CD14-positive monocyte (primary cell): ENCODE measurements at regions not wholly inside any gene's neighbourhood (a gene's known extent, or its start where the extent isn't known, plus 50 kb on each side); places are given as distances from the start of the nearest gene placed in this dataset.
"Not testable (repeated sequence)": the region's sequence is repeated elsewhere in the genome, so short reads cannot be mapped to it uniquely, and the experiment has no call there.

Experiments used
- DNase-seq, 3 donors: peaks; one replicate each; pipeline ENCODE4 v3.0.0-alpha.2; 2011 to 2022
- H2AFZ ChIP-seq: 2 replicates; pipeline ENCODE4 v1.6.0; 2012; ENCODE audit warnings: mild to moderate bottlenecking, low read depth, low read length, inconsistent platforms; ENCODE audit not compliant: insufficient read depth, poor library complexity, severe bottlenecking
- H3K27ac ChIP-seq, 2 donors: 1 replicate in 1 of 2; 2 replicates in 1 of 2; pipeline ENCODE4 v1.5.1; 2012 to 2013; ENCODE audit warnings: low read length in 2 of 2, control low read depth in 1 of 2, inconsistent platforms in 1 of 2, low read depth in 1 of 2, mild to moderate bottlenecking in 1 of 2
- H3K27me3 ChIP-seq, 2 donors: one replicate each; pipeline versions ENCODE4 v1.6.0 to v1.6.1; 2011 to 2013; ENCODE audit warnings: low read length in 2 of 2; ENCODE audit not compliant: control insufficient read depth in 2 of 2, insufficient read depth in 2 of 2
- H3K36me3 ChIP-seq, 2 donors: replicated peaks in 1 of 2; 1 replicate in 1 of 2; 2 replicates in 1 of 2; pipeline versions ENCODE4 v1.5.1 to v1.6.1; 2012 to 2013; ENCODE audit warnings: low read length in 2 of 2, control low read depth in 1 of 2, inconsistent platforms in 1 of 2, mild to moderate bottlenecking in 1 of 2; ENCODE audit not compliant: insufficient read depth in 2 of 2, control insufficient read depth in 1 of 2
- H3K4me1 ChIP-seq, 2 donors: 1 replicate in 1 of 2; 2 replicates in 1 of 2; pipeline versions ENCODE4 v1.5.1 to v1.6.1; 2012 to 2013; ENCODE audit warnings: low read length in 2 of 2, control low read depth in 1 of 2, inconsistent platforms in 1 of 2, mild to moderate bottlenecking in 1 of 2, moderate library complexity in 1 of 2; ENCODE audit not compliant: insufficient read depth in 2 of 2, control insufficient read depth in 1 of 2
- H3K4me2 ChIP-seq: replicated peaks from 2 replicates; pipeline ENCODE3; 2012; ENCODE audit warnings: low read length, moderate library complexity, mild to moderate bottlenecking; ENCODE audit not compliant: poor library complexity, severe bottlenecking; ENCODE audit errors: extremely low read depth
- H3K4me3 ChIP-seq, 3 experiments: fragments of 200-600 bp in 1 of 3; sonication (generic) in 1 of 3; replicated peaks in 1 of 3; 1 replicate in 2 of 3; 2 replicates in 1 of 3; pipeline ENCODE4 v1.5.1; 2011 to 2013; ENCODE audit warnings: low read length in 3 of 3, mild to moderate bottlenecking in 3 of 3, control low read depth in 2 of 3, low read depth in 2 of 3, inconsistent platforms in 1 of 3, moderate library complexity in 1 of 3
- H3K79me2 ChIP-seq: 2 replicates; pipeline ENCODE4 v1.6.0; 2012; ENCODE audit warnings: mild to moderate bottlenecking, control low read depth, inconsistent platforms, low read length, moderate library complexity; ENCODE audit not compliant: insufficient read depth
- H3K9ac ChIP-seq: 2 replicates; pipeline ENCODE4 v1.6.0; 2017; ENCODE audit warnings: low read length, mild to moderate bottlenecking; ENCODE audit not compliant: insufficient read depth, poor library complexity, severe bottlenecking
- H3K9me3 ChIP-seq, 2 donors: replicated peaks in 1 of 2; 1 replicate in 1 of 2; 2 replicates in 1 of 2; pipeline versions ENCODE4 v1.5.1 to v1.6.1; 2012 to 2013; ENCODE audit warnings: low read length in 2 of 2, control low read depth in 1 of 2; ENCODE audit not compliant: control insufficient read depth in 1 of 2, insufficient read depth in 1 of 2
- H4K20me1 ChIP-seq: 2 replicates; pipeline ENCODE4 v1.6.0; 2012; ENCODE audit warnings: mild to moderate bottlenecking, low read length, control low read depth, moderate library complexity; ENCODE audit not compliant: insufficient read depth
- H3K27ac Mint-ChIP-seq, 7 donors: one replicate each; pipeline ENCODE4 v1.8.0; 2020; ENCODE audit warnings: mild to moderate bottlenecking in 7 of 7, mixed read lengths in 7 of 7, moderate library complexity in 6 of 7, inconsistent platforms in 2 of 7
- H3K27me3 Mint-ChIP-seq, 3 donors: one replicate each; pipeline ENCODE4 v1.8.0; 2021 to 2022; ENCODE audit warnings: low read depth in 3 of 3, mild to moderate bottlenecking in 3 of 3, mixed read lengths in 3 of 3, moderate library complexity in 3 of 3, inconsistent platforms in 1 of 3
- H3K36me3 Mint-ChIP-seq, 2 donors: one replicate each; pipeline ENCODE4 v1.8.0; 2020; ENCODE audit warnings: mixed read lengths in 2 of 2, inconsistent platforms in 1 of 2, mild to moderate bottlenecking in 1 of 2
- H3K4me1 Mint-ChIP-seq: one replicate; pipeline ENCODE4 v1.8.0; 2020; ENCODE audit warnings: mild to moderate bottlenecking, mixed read lengths
- H3K4me3 Mint-ChIP-seq, 2 donors: one replicate each; pipeline ENCODE4 v1.8.0; 2020; ENCODE audit warnings: mild to moderate bottlenecking in 2 of 2, mixed read lengths in 2 of 2, moderate library complexity in 1 of 2
- H3K9me3 Mint-ChIP-seq, 7 donors: one replicate each; pipeline ENCODE4 v1.8.0; 2020 to 2022; ENCODE audit warnings: mixed read lengths in 7 of 7, mild to moderate bottlenecking in 6 of 7, moderate library complexity in 6 of 7, inconsistent platforms in 2 of 7
- WGBS: methylation state at CpG from one replicate; pipeline ENCODE4 v1.1.5; 2013; ENCODE audit warnings: missing lambda C conversion rate; ENCODE audit not compliant: insufficient coverage; 5-methylcytosine and 5-hydroxymethylcytosine counted together
- intact Hi-C, 2 donors: fragments of 100-400 bp; cut with micrococcal nuclease; formaldehyde crosslinking; loops; one replicate each; pipeline versions ENCODE4 v1.15.0 to v1.15.1; 2023
- TF ChIP-seq, protein P1 (sequence below): fragments of 200-600 bp; IDR thresholded peaks from one replicate; pipeline ENCODE4 v1.8.0; 2022; ENCODE audit warnings: antibody characterized with exemption, mild to moderate bottlenecking

DNA sequence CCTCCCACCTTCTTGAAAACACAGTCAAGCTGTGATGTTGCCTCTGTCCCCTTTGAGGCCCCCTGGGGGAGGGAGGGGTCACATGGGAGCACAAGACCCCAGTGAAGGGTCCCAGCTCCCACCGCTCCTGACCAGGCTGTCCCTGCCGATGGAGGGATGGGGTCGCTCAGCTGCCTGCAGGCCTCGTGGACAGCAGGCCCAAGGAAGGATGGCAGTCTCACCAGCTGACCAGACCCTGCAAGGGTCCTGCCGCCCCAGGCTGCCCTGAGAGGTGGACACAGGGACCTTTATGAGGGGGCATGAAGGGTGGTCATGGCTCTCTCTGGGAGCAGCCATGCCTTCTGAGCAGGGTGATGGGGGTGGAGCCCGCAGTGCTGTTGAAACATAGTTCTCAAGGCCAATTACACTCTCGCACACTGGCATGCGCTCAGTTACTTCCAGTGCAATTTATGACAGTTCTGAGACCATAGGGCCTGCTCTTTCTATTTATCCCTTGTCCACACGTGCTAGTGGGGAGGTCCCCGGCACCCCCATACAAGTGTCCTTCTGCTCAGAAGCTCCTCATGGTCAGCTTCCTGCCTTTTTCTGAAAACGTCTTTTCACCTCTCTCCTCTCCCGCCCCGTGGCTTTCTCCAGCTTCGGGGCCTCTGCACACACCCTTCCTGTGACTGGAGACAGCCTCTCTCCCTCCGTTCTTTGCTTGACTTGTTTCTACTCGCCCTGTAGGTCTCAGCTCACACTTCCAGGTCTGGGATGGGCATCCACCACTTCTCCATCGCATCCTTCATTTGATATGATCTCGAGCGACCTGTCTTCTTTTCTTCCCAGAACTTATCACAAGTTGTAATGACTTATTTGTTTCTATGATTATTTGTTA lies 313.1 kb downstream of the ADGRD1 start:
- no peaks in the 10 kb centered on the region for H3K27me3 ChIP-seq
- no peaks in the 10 kb centered on the region for H3K36me3 Mint-ChIP-seq
- TF ChIP-seq, protein P1, sequence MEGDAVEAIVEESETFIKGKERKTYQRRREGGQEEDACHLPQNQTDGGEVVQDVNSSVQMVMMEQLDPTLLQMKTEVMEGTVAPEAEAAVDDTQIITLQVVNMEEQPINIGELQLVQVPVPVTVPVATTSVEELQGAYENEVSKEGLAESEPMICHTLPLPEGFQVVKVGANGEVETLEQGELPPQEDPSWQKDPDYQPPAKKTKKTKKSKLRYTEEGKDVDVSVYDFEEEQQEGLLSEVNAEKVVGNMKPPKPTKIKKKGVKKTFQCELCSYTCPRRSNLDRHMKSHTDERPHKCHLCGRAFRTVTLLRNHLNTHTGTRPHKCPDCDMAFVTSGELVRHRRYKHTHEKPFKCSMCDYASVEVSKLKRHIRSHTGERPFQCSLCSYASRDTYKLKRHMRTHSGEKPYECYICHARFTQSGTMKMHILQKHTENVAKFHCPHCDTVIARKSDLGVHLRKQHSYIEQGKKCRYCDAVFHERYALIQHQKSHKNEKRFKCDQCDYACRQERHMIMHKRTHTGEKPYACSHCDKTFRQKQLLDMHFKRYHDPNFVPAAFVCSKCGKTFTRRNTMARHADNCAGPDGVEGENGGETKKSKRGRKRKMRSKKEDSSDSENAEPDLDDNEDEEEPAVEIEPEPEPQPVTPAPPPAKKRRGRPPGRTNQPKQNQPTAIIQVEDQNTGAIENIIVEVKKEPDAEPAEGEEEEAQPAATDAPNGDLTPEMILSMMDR, result no peak
- intact Hi-C loops, result no loop called here
- H4K20me1 ChIP-seq, result no peaks in the 10 kb centered on the region
- H3K4me1 Mint-ChIP-seq, result no peaks in the 10 kb centered on the region
- H3K4me3 ChIP-seq, result no peak overlapping the region
- no peaks in the 10 kb centered on the region for H3K9me3 ChIP-seq
- no peak overlapping the region for H3K4me3 Mint-ChIP-seq
- peak overlapping the region in 1 of 7 donors; percentile 9 for H3K27ac Mint-ChIP-seq
- no peaks in the 10 kb centered on the region for H3K79me2 ChIP-seq
- no peak overlapping the region for H3K9ac ChIP-seq
- H3K4me2 ChIP-seq, result no peak overlapping the region
- H3K4me1 ChIP-seq, result no peaks in the 10 kb centered on the region
- H2AFZ ChIP-seq, result no peak overlapping the region
- DNase-seq, result no peak
- no peak overlapping the region for H3K27ac ChIP-seq
- 75% methylated on average over 15 of the region's 19 CpGs for WGBS
- H3K27me3 Mint-ChIP-seq, result no peaks in the 10 kb centered on the region
- no peaks in the 10 kb centered on the region for H3K36me3 ChIP-seq
- no peaks in the 10 kb centered on the region for H3K9me3 Mint-ChIP-seq

DNA sequence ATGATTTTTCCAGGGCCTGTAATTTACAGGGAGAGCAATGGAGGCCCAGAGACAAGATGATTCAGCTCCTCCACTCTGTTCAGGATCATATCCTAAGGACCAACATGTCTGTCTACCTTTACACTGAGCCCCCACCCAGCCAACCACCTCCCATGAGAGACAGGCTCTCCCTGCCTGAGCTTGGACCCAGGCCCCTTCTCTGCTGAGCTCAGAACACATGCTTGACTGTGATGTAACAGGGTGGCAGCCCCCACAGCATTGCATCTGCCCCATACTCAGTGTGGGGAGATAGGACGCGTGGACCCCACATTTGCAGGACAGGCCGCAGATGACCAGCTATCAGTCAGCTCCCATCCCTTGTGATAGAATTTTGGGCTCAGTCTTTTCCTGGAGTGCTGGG lies 313.9 kb downstream of the ADGRD1 start:
- Histone ChIP-seq H2AFZ (no peak overlapping the region), H4K20me1 (no peaks in the 10 kb centered on the region), H3K9me3 (no peaks in the 10 kb centered on the region), H3K4me2 (no peak overlapping the region), H3K27ac (no peak overlapping the region), H3K4me3 (no peak overlapping the region), H3K79me2 (no peaks in the 10 kb centered on the region), H3K4me1 (no peaks in the 10 kb centered on the region), H3K27me3 (no peaks in the 10 kb centered on the region), H3K9ac (no peak overlapping the region), H3K36me3 (no peaks in the 10 kb centered on the region)
- H3K36me3 Mint-ChIP-seq, result no peaks in the 10 kb centered on the region
- intact Hi-C loops, result no loop called here
- TF ChIP-seq, protein P1, result no peak
- no peak overlapping the region for H3K27ac Mint-ChIP-seq
- DNase-seq, result no peak
- no peaks in the 10 kb centered on the region for H3K27me3 Mint-ChIP-seq
- H3K4me3 Mint-ChIP-seq, result no peak overlapping the region
- H3K4me1 Mint-ChIP-seq, result no peaks in the 10 kb centered on the region
- WGBS, result no CpG with 5 or more reads among the region's 3 CpGs
- no peaks in the 10 kb centered on the region for H3K9me3 Mint-ChIP-seq

DNA sequence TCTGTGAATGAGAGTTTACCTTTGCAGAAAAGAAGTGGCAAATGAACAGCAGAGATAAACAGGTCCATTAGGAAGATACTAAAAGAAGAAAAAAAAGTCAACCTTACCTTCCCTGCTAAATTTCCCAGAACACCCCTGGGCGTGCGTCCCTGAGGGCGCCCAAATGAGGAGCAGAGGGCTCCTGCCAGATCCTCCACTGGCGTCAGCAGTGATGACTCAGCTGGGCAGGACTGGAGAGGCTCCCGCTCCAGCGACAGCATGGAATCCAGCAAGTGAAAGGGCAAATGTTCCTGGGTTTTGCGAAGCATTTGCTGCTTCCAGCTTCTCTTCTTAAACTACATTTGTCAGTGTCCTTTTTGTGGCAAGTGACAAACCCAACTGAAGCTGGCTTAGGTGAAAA lies 314.4 kb downstream of the ADGRD1 start:
- 100% methylated on average over 2 of the region's 7 CpGs for WGBS
- H3K27ac Mint-ChIP-seq, H3K79me2 ChIP-seq, H3K9me3 ChIP-seq, H4K20me1 ChIP-seq, H3K27me3 ChIP-seq, intact Hi-C loops, H3K4me1 ChIP-seq, H2AFZ ChIP-seq, H3K36me3 Mint-ChIP-seq, H3K9me3 Mint-ChIP-seq, H3K36me3 ChIP-seq, H3K27me3 Mint-ChIP-seq, H3K9ac ChIP-seq, H3K4me3 Mint-ChIP-seq, H3K4me2 ChIP-seq, H3K4me3 ChIP-seq, H3K27ac ChIP-seq, DNase-seq, H3K4me1 Mint-ChIP-seq: not testable (repeated sequence)
